Stomach (tissue), 8 donors: ENCODE measurements at regions not wholly inside any gene's neighbourhood (a gene's known extent, or its start where the extent isn't known, plus 50 kb on each side); places are given as distances from the start of the nearest gene placed in this dataset.

Experiments
- DNase-seq, 2 donors: peaks; one replicate each; pipeline versions ENCODE4 v3.0.0 to v3.0.0-alpha.2; 2013 to 2019
- H3K27ac ChIP-seq, 5 donors: fragments of 200-600 bp in 4 of 5; sonication (generic) in 4 of 5; one replicate each; pipeline ENCODE4 v1.5.1; 2013 to 2019; ENCODE audit warnings: mild to moderate bottlenecking in 1 of 5, moderate library complexity in 1 of 5
- H3K27me3 ChIP-seq, 3 donors: fragments of 200-600 bp; sonication (generic); one replicate each; pipeline ENCODE4 v1.5.1; 2017 to 2019; ENCODE audit warnings: mixed run types in 1 of 3
- H3K36me3 ChIP-seq, 4 donors: fragments of 200-600 bp; sonication (generic); 1 replicate in 3 of 4; 2 replicates in 1 of 4; pipeline ENCODE4 v1.5.1; 2016 to 2019
- H3K4me1 ChIP-seq, 4 donors: fragments of 200-600 bp; sonication (generic); one replicate each; pipeline ENCODE4 v1.5.1; 2016 to 2019
- H3K4me3 ChIP-seq, 4 donors: fragments of 200-600 bp; sonication (generic) in 3 of 4; one replicate each; pipeline ENCODE4 v1.5.1; 2016 to 2019; ENCODE audit warnings: mild to moderate bottlenecking in 1 of 4
- H3K9me3 ChIP-seq, 4 donors: fragments of 200-600 bp; sonication (generic); one replicate each; pipeline ENCODE4 v1.5.1; 2016 to 2019
- EP300 ChIP-seq: sonication (generic); formaldehyde crosslinking; IDR thresholded peaks from one replicate; pipeline ENCODE4 v1.6.1; 2017; ENCODE audit warnings: antibody characterized with exemption
- POLR2A ChIP-seq, 4 donors: fragments of 450-650 bp; IDR thresholded peaks; one replicate each; pipeline ENCODE4 v1.6.1; 2016; ENCODE audit warnings: antibody characterized with exemption in 4 of 4, control low read depth in 2 of 4, mild to moderate bottlenecking in 1 of 4, moderate library complexity in 1 of 4
- POLR2AphosphoS5 ChIP-seq, 3 donors: sonication (generic); formaldehyde crosslinking; IDR thresholded peaks; one replicate each; pipeline ENCODE4 v1.6.1; 2016; ENCODE audit warnings: antibody characterized with exemption in 3 of 3
- WGBS, 5 donors: extraction: QIAGEN DNeasy Blood & Tissue Kit in 3 of 5; methylation state at CpG; one replicate each; pipeline versions ENCODE4 v1.1.5 to v1.1.7; 2013 to 2018; 5-methylcytosine and 5-hydroxymethylcytosine counted together
- intact Hi-C: fragments of 100-400 bp; cut with DNase I; formaldehyde crosslinking; loops from one replicate; pipeline ENCODE4 v1.15.1; 2023; ENCODE audit warnings: low total_unique reads
- small RNA-seq, 4 donors: library from RNA; depleted of rRNA; stranded (forward); fragments of <200 nt; gene quantifications; one replicate each; pipeline ENCODE3, GENCODE V24; 2016
- TF ChIP-seq, protein P1 (sequence below), 7 experiments: fragments of 450-650 bp in 4 of 7; fragments of 200-600 bp in 3 of 7; sonication (generic) in 3 of 7; IDR thresholded peaks; one replicate each; pipeline ENCODE4 v1.5.1; 2016 to 2019; ENCODE audit warnings: antibody characterized with exemption in 7 of 7, control low read depth in 2 of 7, mild to moderate bottlenecking in 1 of 7
- donor health status: healthy with polysubstance abuse.
- donor health status: Bipolar disorder and iron deficiency.
- donor health status: healthy.

DNA sequence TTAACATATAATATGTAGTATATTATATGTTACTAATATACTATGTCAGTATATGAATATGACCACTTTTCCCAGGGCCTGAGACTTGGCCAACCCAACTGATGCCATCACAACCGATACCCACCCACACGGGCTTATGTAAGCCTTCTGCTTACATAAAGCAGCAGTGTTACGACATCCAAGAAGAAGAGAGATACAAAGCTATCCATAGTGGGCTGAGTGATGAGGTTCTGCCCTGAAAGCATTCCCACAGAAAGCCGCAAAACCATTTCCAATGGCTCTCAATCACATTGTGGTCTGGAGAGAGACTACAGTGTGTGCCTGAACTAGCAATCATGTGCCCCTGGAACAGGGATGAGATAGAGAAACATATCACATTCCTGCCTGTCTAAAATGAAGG, 177.9 kb downstream of the PLOD2 start:
- TF ChIP-seq POLR2AphosphoS5 (IDR thresholded peaks at IDR 0.05) (no peak), POLR2A (IDR thresholded peaks at IDR 0.05) (no peak), EP300 (no peak)
- TF ChIP-seq, protein P1, sequence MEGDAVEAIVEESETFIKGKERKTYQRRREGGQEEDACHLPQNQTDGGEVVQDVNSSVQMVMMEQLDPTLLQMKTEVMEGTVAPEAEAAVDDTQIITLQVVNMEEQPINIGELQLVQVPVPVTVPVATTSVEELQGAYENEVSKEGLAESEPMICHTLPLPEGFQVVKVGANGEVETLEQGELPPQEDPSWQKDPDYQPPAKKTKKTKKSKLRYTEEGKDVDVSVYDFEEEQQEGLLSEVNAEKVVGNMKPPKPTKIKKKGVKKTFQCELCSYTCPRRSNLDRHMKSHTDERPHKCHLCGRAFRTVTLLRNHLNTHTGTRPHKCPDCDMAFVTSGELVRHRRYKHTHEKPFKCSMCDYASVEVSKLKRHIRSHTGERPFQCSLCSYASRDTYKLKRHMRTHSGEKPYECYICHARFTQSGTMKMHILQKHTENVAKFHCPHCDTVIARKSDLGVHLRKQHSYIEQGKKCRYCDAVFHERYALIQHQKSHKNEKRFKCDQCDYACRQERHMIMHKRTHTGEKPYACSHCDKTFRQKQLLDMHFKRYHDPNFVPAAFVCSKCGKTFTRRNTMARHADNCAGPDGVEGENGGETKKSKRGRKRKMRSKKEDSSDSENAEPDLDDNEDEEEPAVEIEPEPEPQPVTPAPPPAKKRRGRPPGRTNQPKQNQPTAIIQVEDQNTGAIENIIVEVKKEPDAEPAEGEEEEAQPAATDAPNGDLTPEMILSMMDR (IDR thresholded peaks at IDR 0.05), result no peak
- WGBS, 5 donors, result 88 to 94% (median 93%) methylated on average over 4 of the region's 4 CpGs
- H3K9me3 ChIP-seq, result peaks cover 0 to 7% (median 0%) of the 10 kb centered on the region in 4 donors
- intact Hi-C loops, result no loop called here
- no peak overlapping the region for H3K27ac ChIP-seq
- no peak for DNase-seq
- H3K4me1 ChIP-seq, result no peaks in the 10 kb centered on the region
- H3K27me3 ChIP-seq, result no peaks in the 10 kb centered on the region
- no peaks in the 10 kb centered on the region for H3K36me3 ChIP-seq
- no peak overlapping the region for H3K4me3 ChIP-seq

Small RNA genes lying in the stretch of these regions (small RNA-seq; reads per million reads assigned to genes)
- gene RNA5SP144, result 0 reads per million in 4 donors
